Stomach (tissue), 8 donors: ENCODE measurements at regions not wholly inside any gene's neighbourhood (a gene's known extent, or its start where the extent isn't known, plus 50 kb on each side); places are given as distances from the start of the nearest gene placed in this dataset.

ENCODE experiments used
- DNase-seq, 2 donors: peaks; one replicate each; pipeline versions ENCODE4 v3.0.0 to v3.0.0-alpha.2; 2013 to 2019
- H3K27ac ChIP-seq, 5 donors: fragments of 200-600 bp in 4 of 5; sonication (generic) in 4 of 5; one replicate each; pipeline ENCODE4 v1.5.1; 2013 to 2019; ENCODE audit warnings: mild to moderate bottlenecking in 1 of 5, moderate library complexity in 1 of 5
- H3K27me3 ChIP-seq, 3 donors: fragments of 200-600 bp; sonication (generic); one replicate each; pipeline ENCODE4 v1.5.1; 2017 to 2019; ENCODE audit warnings: mixed run types in 1 of 3
- H3K36me3 ChIP-seq, 4 donors: fragments of 200-600 bp; sonication (generic); 1 replicate in 3 of 4; 2 replicates in 1 of 4; pipeline ENCODE4 v1.5.1; 2016 to 2019
- H3K4me1 ChIP-seq, 4 donors: fragments of 200-600 bp; sonication (generic); one replicate each; pipeline ENCODE4 v1.5.1; 2016 to 2019
- H3K4me3 ChIP-seq, 4 donors: fragments of 200-600 bp; sonication (generic) in 3 of 4; one replicate each; pipeline ENCODE4 v1.5.1; 2016 to 2019; ENCODE audit warnings: mild to moderate bottlenecking in 1 of 4
- H3K9me3 ChIP-seq, 4 donors: fragments of 200-600 bp; sonication (generic); one replicate each; pipeline ENCODE4 v1.5.1; 2016 to 2019
- CTCF ChIP-seq, 7 experiments: fragments of 450-650 bp in 4 of 7; fragments of 200-600 bp in 3 of 7; sonication (generic) in 3 of 7; IDR thresholded peaks; one replicate each; pipeline ENCODE4 v1.5.1; 2016 to 2019; ENCODE audit warnings: antibody characterized with exemption in 7 of 7, control low read depth in 2 of 7, mild to moderate bottlenecking in 1 of 7
- EP300 ChIP-seq: sonication (generic); formaldehyde crosslinking; IDR thresholded peaks from one replicate; pipeline ENCODE4 v1.6.1; 2017; ENCODE audit warnings: antibody characterized with exemption
- POLR2A ChIP-seq, 4 donors: fragments of 450-650 bp; IDR thresholded peaks; one replicate each; pipeline ENCODE4 v1.6.1; 2016; ENCODE audit warnings: antibody characterized with exemption in 4 of 4, control low read depth in 2 of 4, mild to moderate bottlenecking in 1 of 4, moderate library complexity in 1 of 4
- POLR2AphosphoS5 ChIP-seq, 3 donors: sonication (generic); formaldehyde crosslinking; IDR thresholded peaks; one replicate each; pipeline ENCODE4 v1.6.1; 2016; ENCODE audit warnings: antibody characterized with exemption in 3 of 3
- WGBS, 5 donors: extraction: QIAGEN DNeasy Blood & Tissue Kit in 3 of 5; methylation state at CpG; one replicate each; pipeline versions ENCODE4 v1.1.5 to v1.1.7; 2013 to 2018; 5-methylcytosine and 5-hydroxymethylcytosine counted together
- intact Hi-C: fragments of 100-400 bp; cut with DNase I; formaldehyde crosslinking; loops from one replicate; pipeline ENCODE4 v1.15.1; 2023; ENCODE audit warnings: low total_unique reads
- donor health status: healthy with polysubstance abuse.
- donor health status: Bipolar disorder and iron deficiency.
- donor health status: healthy.

- no peak for DNase-seq
- Histone ChIP-seq H3K4me1 (no peaks in the 10 kb centered on the region), H3K27me3 (no peaks in the 10 kb centered on the region), H3K27ac (no peak overlapping the region), H3K36me3 (no peaks in the 10 kb centered on the region), H3K4me3 (no peak overlapping the region), H3K9me3 (peaks cover 0 to 4% (median 0%) of the 10 kb centered on the region in 4 donors)
- intact Hi-C loops, result no loop called here
- 65 to 80% (median 74%) methylated on average over 2 of the region's 2 CpGs for WGBS, 5 donors
- TF ChIP-seq EP300, result no peak
- no peak for TF ChIP-seq POLR2A (IDR thresholded peaks at IDR 0.05)
- no peak for TF ChIP-seq CTCF (IDR thresholded peaks at IDR 0.05)
- no peak for TF ChIP-seq POLR2AphosphoS5 (IDR thresholded peaks at IDR 0.05)
Measured at GRCh38 chr3:106617276-106617675, 748.5 kb upstream of the CBLB start.

- H3K27ac ChIP-seq, result no peak overlapping the region
- H3K9me3 ChIP-seq, result peaks cover 0 to 9% (median 8%) of the 10 kb centered on the region in 4 donors
- WGBS, 5 donors, result 90 to 100% (median 95%) methylated on average over 1 of the region's 1 CpG
- no peaks in the 10 kb centered on the region for H3K4me1 ChIP-seq
- no peaks in the 10 kb centered on the region for H3K27me3 ChIP-seq
- H3K4me3 ChIP-seq, result no peak overlapping the region
- no peak for DNase-seq
- TF ChIP-seq POLR2AphosphoS5 (IDR thresholded peaks at IDR 0.05) (no peak), EP300 (no peak), POLR2A (IDR thresholded peaks at IDR 0.05) (no peak), CTCF (IDR thresholded peaks at IDR 0.05) (no peak)
- no peaks in the 10 kb centered on the region for H3K36me3 ChIP-seq
- intact Hi-C loops, result no loop called here
Measured at GRCh38 chr3:106620646-106621045, 751.8 kb upstream of the CBLB start.

GRCh38 chr3:106624154-106624553 is 753.1 kb upstream of the CCDC54 start:
- DNase-seq, result no peak
- Histone ChIP-seq H3K27me3 (no peaks in the 10 kb centered on the region), H3K4me1 (no peaks in the 10 kb centered on the region), H3K9me3 (peaks cover 0 to 9% (median 8%) of the 10 kb centered on the region in 4 donors), H3K27ac (no peak overlapping the region), H3K4me3 (no peak overlapping the region), H3K36me3 (no peaks in the 10 kb centered on the region)
- TF ChIP-seq POLR2A (IDR thresholded peaks at IDR 0.05) (no peak), CTCF (IDR thresholded peaks at IDR 0.05) (no peak), POLR2AphosphoS5 (IDR thresholded peaks at IDR 0.05) (no peak), EP300 (no peak)
- WGBS, 5 donors, result 84 to 95% (median 90%) methylated on average over 1 of the region's 1 CpG
- intact Hi-C loops, result no loop called here

GRCh38 chr3:106628407-106628806 is 748.8 kb upstream of the CCDC54 start:
- Histone ChIP-seq H3K27ac (no peak overlapping the region), H3K36me3 (no peaks in the 10 kb centered on the region), H3K27me3 (no peaks in the 10 kb centered on the region), H3K4me3 (no peak overlapping the region), H3K9me3 (peaks cover 0 to 9% (median 8%) of the 10 kb centered on the region in 4 donors), H3K4me1 (no peaks in the 10 kb centered on the region)
- TF ChIP-seq POLR2AphosphoS5 (IDR thresholded peaks at IDR 0.05), result no peak
- no peak for TF ChIP-seq EP300
- no peak for TF ChIP-seq CTCF (IDR thresholded peaks at IDR 0.05)
- no peak for TF ChIP-seq POLR2A (IDR thresholded peaks at IDR 0.05)
- DNase-seq, result peak in 1 of 2 donors; percentile 36
- intact Hi-C loops, result no loop called here
